ENCODE measurements at regions not wholly inside any gene's neighbourhood (a gene's known extent, or its start where the extent isn't known, plus 50 kb on each side); places are given as distances from the start of the nearest gene placed in this dataset.

DNA sequence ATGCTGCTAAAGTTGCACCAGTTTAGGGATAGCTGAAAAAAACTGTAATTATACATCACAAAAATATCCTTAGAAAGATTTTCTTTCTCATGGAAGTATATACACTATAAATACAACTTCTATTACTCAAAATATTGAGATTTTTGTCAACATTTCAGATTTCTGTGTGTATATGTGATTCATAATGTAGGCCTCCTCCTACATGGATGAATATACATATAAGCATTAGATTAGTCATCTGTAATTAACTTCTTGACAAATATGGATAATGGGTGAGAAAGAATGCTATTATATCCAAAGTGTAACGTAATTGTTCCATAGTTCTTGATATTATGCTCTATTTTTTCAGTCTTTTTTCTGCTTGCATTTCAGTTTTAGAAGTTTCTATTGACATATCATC lies 124.9 kb downstream of the CBLL2 start:
- no peak overlapping the region for H3K4me2 ChIP-seq (ENCODE audit: insufficient read depth, insufficient read length, low read length)
- no peaks in the 10 kb centered on the region for H3K36me3 Mint-ChIP-seq (ENCODE audit: insufficient read depth in 1 of 3, low read depth in 3 of 3)
- no peaks in the 10 kb centered on the region for H3K27me3 ChIP-seq (ENCODE audit: insufficient read depth, low read length)
- no peak overlapping the region for H2AFZ ChIP-seq (ENCODE audit: low read length)
- no peak for DNase-seq
- peaks cover 0 to 39% of the 10 kb centered on the region in 2 experiments; a peak in 4 of 5 replicates for H3K9me3 Mint-ChIP-seq
- no peak overlapping the region for H4K5ac ChIP-seq (ENCODE audit: insufficient read length, low read depth, low read length)
- no CpG with 5 or more reads among the region's 1 CpG for WGBS (ENCODE audit: extremely low coverage, insufficient read length, low lambda C conversion rate)
- no peak overlapping the region for H3K27ac Mint-ChIP-seq
- H2AK5ac ChIP-seq (ENCODE audit: insufficient read length, low read length) = no peak overlapping the region
- no peak overlapping the region for H2BK12ac ChIP-seq (ENCODE audit: insufficient read length, low read depth, low read length)
- H3K18ac ChIP-seq (ENCODE audit: insufficient read length, low read depth, low read length) = no peak overlapping the region
- H3K23me2 ChIP-seq (ENCODE audit: insufficient read length, low read depth, low read length, poor library complexity, severe bottlenecking) = no peaks in the 10 kb centered on the region
- H2BK20ac ChIP-seq (ENCODE audit: low read depth, low read length, poor library complexity, severe bottlenecking) = no peak overlapping the region
- H3K14ac ChIP-seq (ENCODE audit: insufficient read depth, low read length) = no peak overlapping the region
- H3K4me3 Mint-ChIP-seq = no peak overlapping the region
- no peak overlapping the region for H3K27ac ChIP-seq (ENCODE audit: insufficient read length, low read depth, low read length)
- H3K56ac ChIP-seq (ENCODE audit: insufficient read length, low read depth, low read length) = no peak overlapping the region
- no peaks in the 10 kb centered on the region for H4K20me1 ChIP-seq (ENCODE audit: control insufficient read depth, insufficient read depth, insufficient read length)
- no peak overlapping the region for H2BK120ac ChIP-seq (ENCODE audit: low read depth, low read length, poor library complexity, severe bottlenecking)
- no peak overlapping the region for H2BK15ac ChIP-seq (ENCODE audit: low read depth, low read length)
- no peak overlapping the region for H4K8ac ChIP-seq (replicated peaks; ENCODE audit: insufficient read length, low read depth, low read length)
- no peak overlapping the region for H3T11ph ChIP-seq (ENCODE audit: low read length)
- no peak overlapping the region for H2BK5ac ChIP-seq (ENCODE audit: insufficient read length, low read length)
- no peaks in the 10 kb centered on the region for H3K79me1 ChIP-seq (ENCODE audit: insufficient read depth, low read depth, low read length, poor library complexity, severe bottlenecking)
- H3K79me2 ChIP-seq (ENCODE audit: insufficient read depth, low read length) = no peaks in the 10 kb centered on the region
- H3K4me1 ChIP-seq (ENCODE audit: insufficient read depth, low read length) = no peaks in the 10 kb centered on the region
- H3K27me3 Mint-ChIP-seq (ENCODE audit: low read depth) = no peaks in the 10 kb centered on the region
- no peaks in the 10 kb centered on the region for H3K9me3 ChIP-seq (ENCODE audit: control insufficient read depth, low read depth, low read length)
- H3K9ac ChIP-seq (ENCODE audit: extremely low read depth, insufficient read length, low read length) = no peak overlapping the region
- no peak overlapping the region for H3K23ac ChIP-seq (ENCODE audit: insufficient read length, low read depth, low read length)
- H3K4me1 Mint-ChIP-seq = no peaks in the 10 kb centered on the region
- TF ChIP-seq, protein P1, sequence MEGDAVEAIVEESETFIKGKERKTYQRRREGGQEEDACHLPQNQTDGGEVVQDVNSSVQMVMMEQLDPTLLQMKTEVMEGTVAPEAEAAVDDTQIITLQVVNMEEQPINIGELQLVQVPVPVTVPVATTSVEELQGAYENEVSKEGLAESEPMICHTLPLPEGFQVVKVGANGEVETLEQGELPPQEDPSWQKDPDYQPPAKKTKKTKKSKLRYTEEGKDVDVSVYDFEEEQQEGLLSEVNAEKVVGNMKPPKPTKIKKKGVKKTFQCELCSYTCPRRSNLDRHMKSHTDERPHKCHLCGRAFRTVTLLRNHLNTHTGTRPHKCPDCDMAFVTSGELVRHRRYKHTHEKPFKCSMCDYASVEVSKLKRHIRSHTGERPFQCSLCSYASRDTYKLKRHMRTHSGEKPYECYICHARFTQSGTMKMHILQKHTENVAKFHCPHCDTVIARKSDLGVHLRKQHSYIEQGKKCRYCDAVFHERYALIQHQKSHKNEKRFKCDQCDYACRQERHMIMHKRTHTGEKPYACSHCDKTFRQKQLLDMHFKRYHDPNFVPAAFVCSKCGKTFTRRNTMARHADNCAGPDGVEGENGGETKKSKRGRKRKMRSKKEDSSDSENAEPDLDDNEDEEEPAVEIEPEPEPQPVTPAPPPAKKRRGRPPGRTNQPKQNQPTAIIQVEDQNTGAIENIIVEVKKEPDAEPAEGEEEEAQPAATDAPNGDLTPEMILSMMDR (conservative IDR thresholded peaks at IDR 0.05) = no peak
- H3K4ac ChIP-seq (ENCODE audit: low read depth, low read length) = no peak overlapping the region
- H4K91ac ChIP-seq (ENCODE audit: insufficient read length, low read depth, low read length) = no peak overlapping the region
